GM18520 (cell line): ENCODE measurements at regions not wholly inside any gene's neighbourhood (a gene's known extent, or its start where the extent isn't known, plus 50 kb on each side); places are given as distances from the start of the nearest gene placed in this dataset.
"Not testable (repeated sequence)": the region's sequence is repeated elsewhere in the genome, so short reads cannot be mapped to it uniquely, and the experiment has no call there.

Experiments
- ATAC-seq: cut with Tn5 transposase; IDR thresholded peaks from one replicate; pipeline ENCODE4 v1.9.1; 2021; ENCODE audit not compliant: unreplicated experiment

- no peak for ATAC-seq
Measured at GRCh38 chr5:30279237-30279636, 914.2 kb upstream of the CDH6 start.

GRCh38 chr5:30267026-30267425 lies 926.5 kb upstream of the CDH6 start:
- ATAC-seq: no peak

DNA sequence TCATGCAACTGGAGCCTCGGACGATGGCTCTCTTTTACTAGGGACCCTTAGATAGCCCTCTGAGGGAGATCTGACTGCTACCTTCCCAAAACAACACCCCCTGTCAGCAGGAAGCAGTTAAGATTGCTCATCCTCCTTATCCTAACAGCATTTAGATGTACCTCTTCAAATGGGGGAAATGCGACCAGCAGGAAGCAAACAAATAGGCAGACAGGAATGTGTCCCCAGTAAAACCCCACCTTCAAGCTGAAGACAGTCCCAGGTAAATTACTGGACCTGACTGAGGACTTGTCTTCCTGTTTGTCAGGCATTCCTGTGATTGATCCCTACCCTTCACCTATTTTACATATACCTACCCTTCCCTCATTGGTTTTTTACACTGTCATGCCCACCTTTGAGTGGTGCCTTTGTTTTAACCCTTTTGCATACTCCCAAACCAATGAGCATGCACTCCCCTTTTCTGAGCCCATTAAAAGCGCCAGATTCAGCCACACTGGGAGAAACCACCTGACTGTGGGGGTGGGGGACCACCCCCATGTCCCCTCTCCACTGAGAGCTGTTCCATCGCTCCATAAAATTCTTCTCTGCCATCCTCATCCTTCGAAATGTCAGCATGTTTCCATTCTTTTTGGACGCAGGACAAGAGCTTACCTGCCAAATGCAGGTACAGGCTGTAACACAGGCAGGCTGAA lies 954.0 kb upstream of the CDH6 start:
- ATAC-seq: no peak

- ATAC-seq: no peak
Measured at GRCh38 chr5:30237189-30237588, 956.3 kb upstream of the CDH6 start.

DNA sequence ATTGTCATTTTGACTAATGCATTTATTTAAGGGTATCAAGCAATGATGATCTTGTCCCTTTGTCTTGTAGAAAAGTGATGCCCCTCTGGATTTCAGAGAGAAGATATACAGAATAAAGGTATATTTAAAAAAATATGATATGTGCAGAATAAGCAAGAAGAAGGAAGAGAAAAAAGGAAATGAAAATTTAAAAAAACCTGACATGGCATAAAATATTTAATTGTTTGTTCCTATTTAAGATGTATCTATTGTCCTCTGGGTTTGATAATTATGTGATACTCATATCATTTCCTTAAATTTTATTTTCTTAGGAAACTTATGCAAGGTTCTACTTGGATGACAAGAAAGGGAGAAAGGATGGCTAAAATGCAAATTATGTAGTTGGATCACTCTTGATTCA lies 983.7 kb upstream of the CDH6 start:
- ATAC-seq: no peak

- no peak for ATAC-seq
Measured at GRCh38 chr5:30197662-30198061, 995.8 kb upstream of the CDH6 start.

GRCh38 chr5:30195036-30195435 lies 998.5 kb upstream of the CDH6 start:
- no peak for ATAC-seq

DNA sequence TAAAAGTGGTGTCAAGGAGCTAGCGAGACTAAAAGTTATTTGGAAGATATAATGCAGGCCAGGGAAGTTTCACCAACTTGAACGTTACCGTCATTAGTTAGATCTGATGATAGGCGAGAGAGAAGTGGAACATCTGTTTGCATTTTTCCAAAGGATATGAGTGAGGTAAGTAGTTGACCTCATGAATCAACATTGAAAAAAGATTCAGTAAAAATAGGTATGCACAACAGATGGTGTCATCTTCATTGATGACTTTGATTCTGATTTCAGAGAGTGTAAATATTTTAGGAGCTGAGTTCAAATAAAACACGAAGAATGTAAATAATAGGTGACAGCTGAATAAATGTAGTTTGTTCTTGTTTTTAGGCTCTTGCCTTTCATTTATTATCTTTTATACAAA lies 998.9 kb upstream of the CDH6 start:
- ATAC-seq: no peak

GRCh38 chr5:30183795-30184194 lies 1009.7 kb upstream of the CDH6 start:
- no peak for ATAC-seq

GRCh38 chr5:30156156-30156555 lies 1037.3 kb upstream of the CDH6 start:
- no peak for ATAC-seq

DNA sequence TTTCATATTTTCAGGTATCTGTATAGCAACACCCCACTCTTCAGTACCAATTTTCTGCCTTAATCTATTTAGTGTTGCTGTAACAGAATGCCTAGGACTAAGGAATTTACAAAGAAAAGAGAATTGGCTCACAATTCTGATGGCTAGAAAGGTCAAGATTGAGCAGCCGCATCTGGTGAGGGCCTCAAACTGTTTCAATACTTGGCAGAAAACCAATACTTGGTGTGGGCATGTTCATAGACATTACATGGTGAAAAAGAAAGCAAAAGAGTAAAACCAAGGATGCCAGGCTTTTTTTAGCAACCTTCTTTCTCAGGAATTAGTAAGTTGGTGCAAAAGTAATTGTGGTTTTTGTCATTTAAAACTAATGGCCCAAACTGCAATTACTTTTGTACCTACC lies 1041.1 kb upstream of the CDH6 start:
- no peak for ATAC-seq

GRCh38 chr5:30150231-30150630 lies 1043.3 kb upstream of the CDH6 start:
- ATAC-seq: no peak

- ATAC-seq: no peak
Measured at GRCh38 chr5:30149526-30149925, 1044.0 kb upstream of the CDH6 start.

GRCh38 chr5:30147976-30148375 lies 1045.5 kb upstream of the CDH6 start:
- no peak for ATAC-seq

- not testable (repeated sequence) for ATAC-seq
Measured at GRCh38 chr5:30144059-30144458, 1049.4 kb upstream of the CDH6 start.

GRCh38 chr5:30142432-30142831 lies 1051.1 kb upstream of the CDH6 start:
- no peak for ATAC-seq

DNA sequence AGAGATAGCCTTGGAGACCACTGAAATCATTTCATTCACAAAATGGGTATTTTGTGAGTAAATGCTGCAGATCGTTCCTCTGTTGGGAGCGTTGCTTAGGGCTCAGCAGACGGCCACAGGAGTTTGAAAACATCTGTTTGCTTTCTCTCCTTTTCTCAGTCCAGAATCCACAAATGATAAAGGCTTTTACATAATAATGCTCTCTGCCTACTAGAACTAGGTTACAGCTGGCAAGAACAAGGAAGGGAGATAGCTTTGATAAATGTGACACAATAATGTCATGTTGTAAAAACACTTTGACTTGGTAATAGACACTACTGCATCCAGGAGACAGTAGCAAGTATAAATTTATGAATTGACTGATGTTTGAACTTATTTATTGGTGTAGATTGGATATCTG lies 1072.4 kb upstream of the CDH6 start:
- ATAC-seq: no peak

DNA sequence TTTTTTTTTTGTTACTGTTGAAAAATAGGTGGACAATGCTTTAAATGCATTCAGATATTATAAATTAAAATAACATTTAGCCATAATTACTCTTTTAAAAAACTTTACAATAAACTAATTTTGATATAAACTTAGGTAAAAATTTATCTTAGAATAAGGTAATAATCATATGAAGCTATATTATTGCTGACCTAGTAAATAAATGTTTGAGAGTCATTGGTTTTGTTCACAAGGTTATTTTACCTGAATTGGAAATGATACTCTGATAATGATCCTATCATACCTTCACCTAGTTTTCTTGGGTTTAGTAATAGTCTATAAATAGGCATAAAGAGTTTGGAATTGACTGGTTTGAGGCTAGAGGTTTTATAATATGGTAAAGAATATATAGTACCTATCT lies 1076.4 kb upstream of the CDH6 start:
- no peak for ATAC-seq

DNA sequence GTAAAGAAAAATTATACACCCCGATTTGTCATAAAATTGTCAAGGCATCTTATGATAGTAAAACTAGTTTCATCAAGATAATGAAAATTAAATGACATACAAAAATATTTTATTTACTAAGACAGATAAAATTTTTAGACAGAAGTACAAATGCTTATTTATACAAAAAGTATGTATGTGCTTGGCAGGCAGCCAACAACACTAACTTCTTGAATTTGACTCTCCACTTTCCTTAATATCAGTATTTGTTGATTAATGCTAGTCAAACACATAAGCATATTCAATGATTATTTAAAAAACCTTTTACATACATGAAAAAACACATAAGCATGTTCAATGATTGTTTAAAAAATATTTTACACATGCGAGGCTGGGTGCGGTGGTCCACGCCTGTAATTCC lies 1079.9 kb upstream of the CDH6 start:
- ATAC-seq: no peak

GRCh38 chr5:30112867-30113266 lies 1080.6 kb upstream of the CDH6 start:
- ATAC-seq: no peak

- ATAC-seq: no peak
Measured at GRCh38 chr5:30108051-30108450, 1085.4 kb upstream of the CDH6 start.

- no peak for ATAC-seq
Measured at GRCh38 chr5:30106596-30106995, 1086.9 kb upstream of the CDH6 start.

DNA sequence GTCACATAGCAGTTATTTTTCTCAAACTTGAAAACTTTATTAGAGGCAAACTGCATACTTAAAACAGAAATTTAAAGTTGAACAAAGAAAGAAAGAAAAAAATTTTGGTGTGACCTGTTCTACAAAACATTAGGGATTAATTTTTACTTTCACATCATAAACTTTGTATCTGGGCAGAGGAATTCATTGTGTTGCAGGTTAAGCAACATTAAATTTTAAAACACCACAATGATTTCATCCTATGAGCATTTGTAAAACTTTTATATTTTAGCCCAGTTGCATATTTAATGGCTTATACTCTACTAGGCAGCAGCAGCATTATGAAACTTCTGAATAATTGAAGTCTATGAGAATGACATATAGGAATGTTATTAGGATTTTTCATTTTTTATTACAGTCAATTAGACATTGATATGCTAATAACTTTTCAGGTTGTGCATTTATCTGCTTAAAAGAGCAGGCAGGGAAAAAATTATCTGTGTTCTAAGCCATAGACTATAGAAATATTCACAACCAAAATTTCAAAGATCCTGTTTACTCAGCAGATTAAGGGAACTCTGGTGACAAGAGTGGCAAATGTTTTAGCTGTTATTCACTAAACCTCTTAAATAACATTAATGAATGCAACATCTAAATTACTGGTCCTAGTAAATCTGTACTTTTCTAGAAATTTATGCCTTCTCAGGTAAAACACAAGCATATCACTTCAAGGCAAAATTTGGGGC lies 1088.5 kb upstream of the CDH6 start:
- no peak for ATAC-seq
